ENCODE measurements at regions not wholly inside any gene's neighbourhood (a gene's known extent, or its start where the extent isn't known, plus 50 kb on each side); places are given as distances from the start of the nearest gene placed in this dataset.
"Not testable (repeated sequence)": the region's sequence is repeated elsewhere in the genome, so short reads cannot be mapped to it uniquely, and the experiment has no call there.

DNA sequence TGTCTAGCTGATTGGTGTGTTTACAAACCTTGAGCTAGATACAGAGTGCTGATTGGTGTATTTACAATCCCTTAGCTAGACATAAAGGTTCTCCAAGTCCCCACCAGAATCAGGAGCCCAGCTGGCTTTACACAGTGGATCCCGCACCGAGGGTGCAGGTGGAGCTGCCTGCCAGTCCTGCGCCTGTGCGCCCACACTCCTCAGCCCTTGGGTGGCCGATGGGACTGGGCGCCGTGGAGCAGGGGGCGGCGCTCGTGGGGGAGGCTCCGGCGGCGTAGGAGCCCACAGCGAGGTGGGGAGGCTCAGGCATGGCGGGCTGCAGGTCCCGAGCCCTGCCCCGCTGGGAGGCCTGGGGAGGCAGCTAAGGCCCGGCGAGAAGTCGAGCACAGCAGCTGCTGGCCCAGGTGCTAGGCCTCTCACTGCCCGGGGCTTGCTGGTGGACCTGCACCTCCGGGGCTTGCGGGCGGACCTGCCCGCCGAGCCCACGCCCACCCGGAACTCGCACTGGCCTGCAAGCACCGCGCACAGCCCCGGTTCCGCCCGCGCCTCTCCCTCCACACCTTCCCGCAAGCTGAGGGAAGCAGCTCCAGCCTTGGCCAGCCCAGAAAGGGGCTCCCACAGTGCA lies 51.0 kb upstream of the CDYL start:
- H3K9ac ChIP-seq (ENCODE audit: low read depth, low read length); H3K27ac ChIP-seq (ENCODE audit: low read depth, low read length); H3K36me3 ChIP-seq (ENCODE audit: control insufficient read depth, insufficient read depth, low read length); H3K4me3 ChIP-seq (ENCODE audit: low read depth, low read length); H3K27me3 ChIP-seq (ENCODE audit: control insufficient read depth, insufficient read depth, low read length); H3K9me3 ChIP-seq (ENCODE audit: control insufficient read depth, insufficient read depth, low read length): not testable (repeated sequence)
- peaks cover 15% of the 10 kb centered on the region for H3K4me1 ChIP-seq (ENCODE audit: control insufficient read depth, insufficient read depth, low read length)

DNA sequence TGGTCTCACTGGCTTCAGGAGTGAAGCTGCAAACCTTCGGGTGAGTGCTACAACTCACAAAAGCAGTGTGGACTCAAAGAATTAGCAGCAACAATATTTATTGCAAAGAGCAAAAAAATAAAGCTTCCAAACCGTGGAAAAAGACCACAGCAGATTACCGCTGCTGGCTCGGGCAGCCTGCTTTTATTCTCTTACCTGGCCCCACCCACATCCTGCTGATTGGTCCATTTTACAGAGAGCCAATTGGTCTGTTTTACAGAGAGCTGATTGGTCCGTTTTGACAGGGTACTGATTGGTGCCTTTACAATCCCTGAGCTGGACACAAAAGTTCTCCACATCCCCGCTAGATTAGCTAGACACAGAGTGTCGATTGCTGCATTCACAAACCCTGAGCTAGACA lies 51.5 kb upstream of the CDYL start:
- H3K4me3 ChIP-seq (ENCODE audit: low read depth, low read length); H3K36me3 ChIP-seq (ENCODE audit: control insufficient read depth, insufficient read depth, low read length); H3K9me3 ChIP-seq (ENCODE audit: control insufficient read depth, insufficient read depth, low read length); H3K9ac ChIP-seq (ENCODE audit: low read depth, low read length); H3K27me3 ChIP-seq (ENCODE audit: control insufficient read depth, insufficient read depth, low read length); H3K27ac ChIP-seq (ENCODE audit: low read depth, low read length): not testable (repeated sequence)
- peaks cover 18% of the 10 kb centered on the region for H3K4me1 ChIP-seq (ENCODE audit: control insufficient read depth, insufficient read depth, low read length)

DNA sequence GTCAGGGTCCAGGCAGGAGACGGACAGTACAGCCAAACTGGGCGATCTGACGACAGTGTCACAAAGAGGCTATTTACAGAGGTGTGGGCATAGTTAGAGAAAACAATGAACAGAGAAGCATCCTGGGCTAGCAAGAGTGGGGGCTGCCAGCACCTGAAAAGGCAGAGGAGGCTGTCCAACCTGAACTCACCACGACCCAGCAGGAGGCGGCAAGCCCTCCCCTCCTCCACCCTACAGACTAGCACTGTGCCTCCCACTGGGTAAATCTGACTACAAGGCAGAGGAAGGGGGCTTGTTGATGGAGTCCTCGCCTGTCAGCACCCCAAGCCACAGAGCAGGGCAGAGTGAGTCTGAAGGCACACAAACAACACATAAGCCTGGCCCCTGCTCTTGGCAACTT lies 52.8 kb upstream of the CDYL start:
- Histone ChIP-seq H3K9ac (ENCODE audit: low read depth, low read length) (no peak overlapping the region), H3K27ac (ENCODE audit: low read depth, low read length) (no peak overlapping the region), H3K9me3 (ENCODE audit: control insufficient read depth, insufficient read depth, low read length) (no peaks in the 10 kb centered on the region), H3K27me3 (ENCODE audit: control insufficient read depth, insufficient read depth, low read length) (no peaks in the 10 kb centered on the region), H3K36me3 (ENCODE audit: control insufficient read depth, insufficient read depth, low read length) (no peaks in the 10 kb centered on the region), H3K4me3 (ENCODE audit: low read depth, low read length) (no peak overlapping the region), H3K4me1 (ENCODE audit: control insufficient read depth, insufficient read depth, low read length) (peaks cover 22% of the 10 kb centered on the region)

DNA sequence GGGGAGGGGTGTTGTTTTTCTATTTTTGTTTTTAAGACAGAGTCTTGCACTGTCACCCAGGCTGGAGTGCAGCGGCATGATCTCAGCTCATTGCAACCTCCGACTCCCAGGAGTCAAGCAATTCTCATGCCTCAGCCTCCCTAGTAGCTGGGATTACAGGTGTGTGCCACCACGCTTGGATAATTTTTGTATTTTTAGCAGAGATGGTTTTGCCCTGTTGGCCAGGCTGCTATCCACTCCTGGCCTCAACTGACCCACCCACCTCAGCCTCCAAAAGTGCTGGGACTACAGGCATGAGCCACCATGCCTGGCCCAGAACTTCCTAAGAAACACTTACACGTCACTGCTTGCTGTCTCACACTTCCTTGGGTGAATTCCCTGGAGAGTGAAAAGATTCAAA lies 54.8 kb upstream of the CDYL start:
- H3K27ac ChIP-seq (ENCODE audit: low read depth, low read length); H3K36me3 ChIP-seq (ENCODE audit: control insufficient read depth, insufficient read depth, low read length); H3K9me3 ChIP-seq (ENCODE audit: control insufficient read depth, insufficient read depth, low read length); H3K27me3 ChIP-seq (ENCODE audit: control insufficient read depth, insufficient read depth, low read length); H3K4me3 ChIP-seq (ENCODE audit: low read depth, low read length); H3K9ac ChIP-seq (ENCODE audit: low read depth, low read length): not testable (repeated sequence)
- H3K4me1 ChIP-seq (ENCODE audit: control insufficient read depth, insufficient read depth, low read length) = peaks cover 22% of the 10 kb centered on the region

DNA sequence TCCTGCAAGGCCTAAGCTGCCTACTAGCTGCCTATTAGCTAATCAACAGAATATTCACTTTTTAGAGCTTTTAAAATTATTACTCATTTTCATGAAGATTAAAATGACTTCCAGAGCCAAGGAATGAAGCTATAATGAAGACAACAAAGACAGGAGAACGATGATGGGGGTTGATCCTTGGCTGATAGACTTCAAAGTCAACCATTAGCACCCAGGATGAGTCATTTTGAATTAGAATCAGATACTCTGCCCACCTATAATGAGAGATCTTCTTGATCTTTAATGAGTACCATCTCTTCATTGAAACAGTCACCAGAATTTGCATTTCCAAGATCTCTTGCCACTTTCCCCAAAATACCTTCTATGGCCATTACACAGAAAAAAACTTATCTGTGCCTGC lies 56.7 kb upstream of the CDYL start:
- Histone ChIP-seq H3K27me3 (ENCODE audit: control insufficient read depth, insufficient read depth, low read length) (no peaks in the 10 kb centered on the region), H3K4me3 (ENCODE audit: low read depth, low read length) (no peak overlapping the region), H3K36me3 (ENCODE audit: control insufficient read depth, insufficient read depth, low read length) (no peaks in the 10 kb centered on the region), H3K9me3 (ENCODE audit: control insufficient read depth, insufficient read depth, low read length) (no peaks in the 10 kb centered on the region), H3K9ac (ENCODE audit: low read depth, low read length) (no peak overlapping the region), H3K4me1 (ENCODE audit: control insufficient read depth, insufficient read depth, low read length) (peaks cover 22% of the 10 kb centered on the region), H3K27ac (ENCODE audit: low read depth, low read length) (peak overlapping the region; percentile 26)

DNA sequence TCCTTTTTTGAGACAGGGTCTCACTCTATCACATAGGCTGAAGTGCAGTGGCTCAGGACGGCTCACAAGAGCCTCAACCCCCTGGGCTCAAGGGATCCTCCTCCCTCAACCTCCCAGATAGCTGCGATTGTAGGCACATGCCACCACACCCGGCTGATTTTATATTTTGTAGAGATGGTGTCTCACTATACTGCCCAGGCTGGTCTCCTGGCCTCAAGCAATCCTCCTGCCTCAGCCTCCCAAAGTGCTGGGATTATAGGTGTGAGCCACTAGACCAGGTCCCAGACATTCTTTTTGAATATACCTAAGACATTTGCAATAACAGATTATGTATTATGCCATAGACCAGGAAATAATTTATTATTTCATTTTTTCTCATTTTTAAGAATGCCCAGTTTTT lies 58.3 kb upstream of the CDYL start:
- no peak overlapping the region for H3K27ac ChIP-seq (ENCODE audit: low read depth, low read length)
- no peaks in the 10 kb centered on the region for H3K36me3 ChIP-seq (ENCODE audit: control insufficient read depth, insufficient read depth, low read length)
- peaks cover 11% of the 10 kb centered on the region; the same call in 1 of the 2 replicates for H3K4me1 ChIP-seq (ENCODE audit: control insufficient read depth, insufficient read depth, low read length)
- H3K9ac ChIP-seq (ENCODE audit: low read depth, low read length) = no peak overlapping the region
- H3K4me3 ChIP-seq (ENCODE audit: low read depth, low read length) = no peak overlapping the region
- H3K27me3 ChIP-seq (ENCODE audit: control insufficient read depth, insufficient read depth, low read length) = no peaks in the 10 kb centered on the region
- no peaks in the 10 kb centered on the region for H3K9me3 ChIP-seq (ENCODE audit: control insufficient read depth, insufficient read depth, low read length)

DNA sequence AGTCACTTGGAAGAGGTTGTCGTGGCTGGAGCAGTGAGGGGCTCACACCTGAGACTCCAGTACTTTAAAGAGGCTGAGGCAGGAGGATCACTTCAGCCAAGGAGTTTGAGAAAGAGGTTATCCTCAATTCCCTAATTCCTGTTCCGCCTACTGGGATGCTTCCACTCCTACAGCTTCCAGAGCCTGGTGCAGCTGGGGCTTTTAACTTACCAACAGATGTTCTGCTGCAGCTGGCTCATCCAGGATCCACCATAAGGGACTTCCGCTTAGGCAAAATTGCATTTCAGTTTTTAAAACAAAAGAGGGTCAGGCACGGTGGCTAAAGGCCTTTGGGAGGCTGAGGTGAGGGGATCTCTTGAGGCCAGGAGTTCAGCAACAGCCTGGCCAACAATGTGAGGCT lies 59.1 kb upstream of the CDYL start:
- H3K27ac ChIP-seq (ENCODE audit: low read depth, low read length) = no peak overlapping the region
- no peaks in the 10 kb centered on the region for H3K27me3 ChIP-seq (ENCODE audit: control insufficient read depth, insufficient read depth, low read length)
- H3K36me3 ChIP-seq (ENCODE audit: control insufficient read depth, insufficient read depth, low read length) = no peaks in the 10 kb centered on the region
- H3K4me1 ChIP-seq (ENCODE audit: control insufficient read depth, insufficient read depth, low read length) = 0 out of 2 replicates have a peak, but pooled peaks cover 8% of the 10 kb centered on the region
- H3K9ac ChIP-seq (ENCODE audit: low read depth, low read length) = no peak overlapping the region
- H3K9me3 ChIP-seq (ENCODE audit: control insufficient read depth, insufficient read depth, low read length) = no peaks in the 10 kb centered on the region
- no peak overlapping the region for H3K4me3 ChIP-seq (ENCODE audit: low read depth, low read length)

DNA sequence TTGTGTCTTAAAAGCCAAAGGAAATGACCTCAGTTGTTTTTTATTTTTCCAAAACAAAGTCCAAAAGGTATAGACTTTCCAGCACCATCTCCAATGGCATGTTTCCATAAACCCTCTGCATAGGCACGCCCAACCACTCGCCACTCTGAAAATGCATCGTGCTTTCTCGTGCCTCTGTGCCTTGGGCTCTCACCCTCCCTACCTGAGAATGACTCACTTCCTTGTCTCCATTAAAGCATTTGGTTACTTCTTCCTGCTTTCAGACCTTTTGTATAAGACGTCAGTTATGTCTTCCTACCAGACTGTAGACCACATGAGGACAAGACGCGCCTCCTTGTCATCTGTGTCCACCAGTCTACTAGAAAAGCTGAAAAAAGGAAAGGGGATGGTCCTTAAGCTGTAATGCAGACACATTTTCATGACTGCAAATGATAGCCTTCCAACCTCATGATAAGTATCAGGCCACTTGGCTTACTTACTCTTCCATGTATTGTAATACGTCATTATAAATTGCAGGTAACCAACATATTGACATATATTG lies 61.2 kb upstream of the CDYL start:
- Histone ChIP-seq H3K27ac (ENCODE audit: low read depth, low read length) (no peak overlapping the region), H3K4me1 (ENCODE audit: control insufficient read depth, insufficient read depth, low read length) (0 out of 2 replicates have a peak, but pooled peaks cover 7% of the 10 kb centered on the region), H3K27me3 (ENCODE audit: control insufficient read depth, insufficient read depth, low read length) (no peaks in the 10 kb centered on the region), H3K9ac (ENCODE audit: low read depth, low read length) (no peak overlapping the region), H3K4me3 (ENCODE audit: low read depth, low read length) (no peak overlapping the region), H3K36me3 (ENCODE audit: control insufficient read depth, insufficient read depth, low read length) (no peaks in the 10 kb centered on the region), H3K9me3 (ENCODE audit: control insufficient read depth, insufficient read depth, low read length) (no peaks in the 10 kb centered on the region)

DNA sequence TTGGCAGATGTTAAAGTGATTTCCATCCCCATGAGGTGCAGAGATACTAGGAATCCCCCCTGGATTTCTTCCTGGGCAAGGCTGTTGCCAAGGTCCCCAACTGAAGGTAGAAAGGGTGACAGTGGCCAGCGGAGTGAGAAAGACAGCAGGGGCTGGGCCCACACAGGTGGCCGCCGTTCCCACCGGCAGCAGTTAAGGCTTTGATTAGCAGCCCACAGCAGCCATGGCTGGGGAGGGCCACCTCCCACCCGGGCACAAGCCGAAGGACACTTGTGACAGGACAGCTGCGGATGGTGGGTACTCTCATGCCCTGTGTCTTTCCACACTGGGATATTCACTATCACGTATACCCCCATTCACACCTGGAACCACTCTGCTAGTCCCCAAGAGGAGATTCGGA lies 63.9 kb upstream of the CDYL start:
- Histone ChIP-seq H3K9ac (ENCODE audit: low read depth, low read length) (no peak overlapping the region), H3K9me3 (ENCODE audit: control insufficient read depth, insufficient read depth, low read length) (no peaks in the 10 kb centered on the region), H3K27ac (ENCODE audit: low read depth, low read length) (no peak overlapping the region), H3K4me3 (ENCODE audit: low read depth, low read length) (no peak overlapping the region), H3K4me1 (ENCODE audit: control insufficient read depth, insufficient read depth, low read length) (no peaks in the 10 kb centered on the region), H3K27me3 (ENCODE audit: control insufficient read depth, insufficient read depth, low read length) (no peaks in the 10 kb centered on the region), H3K36me3 (ENCODE audit: control insufficient read depth, insufficient read depth, low read length) (no peaks in the 10 kb centered on the region)

DNA sequence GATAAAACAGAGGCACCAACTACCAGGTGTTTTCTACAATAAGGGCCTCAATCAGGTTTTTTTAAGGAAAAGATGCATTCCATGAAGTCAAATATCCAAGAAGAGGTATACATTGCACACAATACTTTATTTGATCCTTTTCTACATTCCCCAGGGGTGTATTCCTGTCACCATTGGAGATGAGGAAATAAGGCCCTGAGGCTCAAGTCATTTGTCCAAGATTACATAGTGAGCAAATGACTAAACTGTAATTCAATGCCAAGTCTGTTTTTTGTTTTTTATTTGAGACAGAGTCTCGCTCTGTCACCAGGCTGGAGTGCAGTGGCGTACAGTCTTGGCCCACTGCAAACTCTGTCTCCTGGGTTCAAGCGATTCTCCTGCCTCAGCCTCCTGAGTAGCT lies 69.2 kb upstream of the CDYL start:
- H3K36me3 ChIP-seq (ENCODE audit: control insufficient read depth, insufficient read depth, low read length) = no peaks in the 10 kb centered on the region
- H3K27me3 ChIP-seq (ENCODE audit: control insufficient read depth, insufficient read depth, low read length) = no peaks in the 10 kb centered on the region
- H3K27ac ChIP-seq (ENCODE audit: low read depth, low read length) = no peak overlapping the region
- H3K4me3 ChIP-seq (ENCODE audit: low read depth, low read length) = no peak overlapping the region
- no peaks in the 10 kb centered on the region for H3K4me1 ChIP-seq (ENCODE audit: control insufficient read depth, insufficient read depth, low read length)
- no peaks in the 10 kb centered on the region for H3K9me3 ChIP-seq (ENCODE audit: control insufficient read depth, insufficient read depth, low read length)
- no peak overlapping the region for H3K9ac ChIP-seq (ENCODE audit: low read depth, low read length)

DNA sequence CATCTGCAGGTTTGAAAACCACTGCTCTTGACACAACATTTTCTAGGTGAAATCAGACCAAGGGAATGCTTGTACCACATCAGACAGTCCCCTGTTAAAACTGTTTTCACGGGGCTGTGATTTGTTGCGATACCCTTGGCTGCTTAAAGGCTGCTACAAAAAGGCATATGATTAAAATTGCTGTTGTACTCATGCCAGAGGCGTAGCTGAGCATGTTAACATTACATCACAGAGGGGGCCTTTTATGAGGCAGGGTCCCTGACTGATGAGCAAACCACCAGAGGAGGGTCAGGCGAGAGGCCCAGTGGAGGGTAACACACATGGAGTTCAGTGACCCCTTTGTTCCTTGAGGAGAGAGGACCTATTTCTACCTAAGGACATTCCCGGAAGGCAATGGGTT lies 70.4 kb upstream of the CDYL start:
- no peaks in the 10 kb centered on the region for H3K4me1 ChIP-seq (ENCODE audit: control insufficient read depth, insufficient read depth, low read length)
- H3K36me3 ChIP-seq (ENCODE audit: control insufficient read depth, insufficient read depth, low read length) = no peaks in the 10 kb centered on the region
- no peak overlapping the region for H3K4me3 ChIP-seq (ENCODE audit: low read depth, low read length)
- no peak overlapping the region for H3K9ac ChIP-seq (ENCODE audit: low read depth, low read length)
- H3K27me3 ChIP-seq (ENCODE audit: control insufficient read depth, insufficient read depth, low read length) = no peaks in the 10 kb centered on the region
- H3K27ac ChIP-seq (ENCODE audit: low read depth, low read length) = no peak overlapping the region
- H3K9me3 ChIP-seq (ENCODE audit: control insufficient read depth, insufficient read depth, low read length) = no peaks in the 10 kb centered on the region
